ENCODE measurements at regions not wholly inside any gene's neighbourhood (a gene's known extent, or its start where the extent isn't known, plus 50 kb on each side); places are given as distances from the start of the nearest gene placed in this dataset.

DNA sequence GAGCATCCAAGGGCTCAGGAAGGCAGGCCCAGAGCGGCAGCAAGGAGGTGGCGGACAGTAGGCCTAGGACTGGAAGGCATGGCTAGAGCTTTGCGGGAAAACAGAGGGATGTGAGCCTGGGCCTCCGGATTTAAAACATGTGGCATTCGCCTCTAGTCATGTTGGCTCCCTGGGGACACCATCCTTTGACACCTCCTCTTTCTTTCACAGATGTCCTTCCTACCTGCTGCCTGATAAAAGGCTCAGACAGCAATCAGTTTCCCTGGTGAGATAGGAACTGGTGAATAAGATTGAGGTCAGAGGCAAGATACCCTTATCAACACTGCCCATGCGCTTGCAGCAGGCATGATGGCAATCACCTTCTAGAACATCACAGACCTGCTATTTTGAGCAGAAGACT lies 277.6 kb downstream of the SIPA1L2 start:
- H3K27ac ChIP-seq (ENCODE audit: control insufficient read depth, insufficient read depth, low read length), result no peak overlapping the region
- no peaks in the 10 kb centered on the region for H3K9me1 ChIP-seq (ENCODE audit: control insufficient read depth, extremely low read depth, insufficient read depth, low read length)
- no peak overlapping the region for H3K9ac ChIP-seq (ENCODE audit: control insufficient read depth, extremely low read depth, insufficient read depth, low read length)
- dilution Hi-C loops (cut with MboI; ENCODE audit: extremely low pct_ligation_motif_present, low sequenced_read_pairs), result no loop called here
- H3K27me3 ChIP-seq (ENCODE audit: control insufficient read depth, extremely low read depth, insufficient read depth, low read length), result peaks cover 11% of the 10 kb centered on the region
- no peak overlapping the region for H2AFZ ChIP-seq (ENCODE audit: control insufficient read depth, low read length)
- H3K4me2 ChIP-seq (ENCODE audit: control insufficient read depth, extremely low read depth, insufficient read depth, low read depth, low read length), result no peak overlapping the region
- no peaks in the 10 kb centered on the region for H3K9me3 ChIP-seq (ENCODE audit: control insufficient read depth, low read depth, low read length)
- DNase-seq (ENCODE audit: low read depth, low spot score) (no peak), FAIRE-seq (no peak)
- no peaks in the 10 kb centered on the region for H3K36me3 ChIP-seq (ENCODE audit: control insufficient read depth in 2 of 2, extremely low read depth in 1 of 2, insufficient read depth in 2 of 2, low read length in 2 of 2)
- H3K4me3 ChIP-seq (ENCODE audit: control insufficient read depth in 2 of 3, extremely low read depth in 1 of 3, insufficient read depth in 2 of 3, low read depth in 1 of 3, low read length in 3 of 3), result no peak overlapping the region
- TF ChIP-seq, protein P1, sequence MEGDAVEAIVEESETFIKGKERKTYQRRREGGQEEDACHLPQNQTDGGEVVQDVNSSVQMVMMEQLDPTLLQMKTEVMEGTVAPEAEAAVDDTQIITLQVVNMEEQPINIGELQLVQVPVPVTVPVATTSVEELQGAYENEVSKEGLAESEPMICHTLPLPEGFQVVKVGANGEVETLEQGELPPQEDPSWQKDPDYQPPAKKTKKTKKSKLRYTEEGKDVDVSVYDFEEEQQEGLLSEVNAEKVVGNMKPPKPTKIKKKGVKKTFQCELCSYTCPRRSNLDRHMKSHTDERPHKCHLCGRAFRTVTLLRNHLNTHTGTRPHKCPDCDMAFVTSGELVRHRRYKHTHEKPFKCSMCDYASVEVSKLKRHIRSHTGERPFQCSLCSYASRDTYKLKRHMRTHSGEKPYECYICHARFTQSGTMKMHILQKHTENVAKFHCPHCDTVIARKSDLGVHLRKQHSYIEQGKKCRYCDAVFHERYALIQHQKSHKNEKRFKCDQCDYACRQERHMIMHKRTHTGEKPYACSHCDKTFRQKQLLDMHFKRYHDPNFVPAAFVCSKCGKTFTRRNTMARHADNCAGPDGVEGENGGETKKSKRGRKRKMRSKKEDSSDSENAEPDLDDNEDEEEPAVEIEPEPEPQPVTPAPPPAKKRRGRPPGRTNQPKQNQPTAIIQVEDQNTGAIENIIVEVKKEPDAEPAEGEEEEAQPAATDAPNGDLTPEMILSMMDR (optimal IDR thresholded peaks at IDR 0.05 in 1 of 3, IDR thresholded peaks at IDR 0.05 in 1 of 3, conservative IDR thresholded peaks at IDR 0.05 in 1 of 3; ENCODE audit: extremely low read depth in 1 of 3, insufficient read depth in 2 of 3, low read length in 3 of 3), result no peak
- no peak for TF ChIP-seq EZH2 (IDR thresholded peaks at IDR 0.05; ENCODE audit: low read length)
- no peaks in the 10 kb centered on the region for H3K4me1 ChIP-seq (ENCODE audit: control insufficient read depth, extremely low read depth, insufficient read depth, low read length)
- no peaks in the 10 kb centered on the region for H3K79me2 ChIP-seq (ENCODE audit: control insufficient read depth, insufficient read depth, low read length)
- H4K20me1 ChIP-seq (ENCODE audit: control insufficient read depth, extremely low read depth, insufficient read depth, low read length), result no peaks in the 10 kb centered on the region

DNA sequence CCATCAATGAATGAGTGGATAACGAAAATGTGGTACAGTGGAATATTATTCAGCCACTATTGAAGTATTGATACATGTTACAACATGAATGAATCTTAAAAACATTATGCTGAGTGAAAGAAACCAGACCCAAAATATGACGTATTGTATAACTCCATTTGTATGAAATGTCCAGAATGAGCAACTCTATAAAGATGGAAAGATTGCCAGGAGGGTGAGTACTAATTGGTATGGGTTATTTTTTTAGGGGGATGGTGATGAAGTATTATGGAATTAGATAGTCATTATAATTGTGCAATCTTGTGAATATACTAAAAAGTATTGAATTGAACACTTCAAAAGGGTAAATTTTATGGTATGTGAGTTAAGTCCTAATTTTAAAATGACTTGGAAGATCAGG lies 278.6 kb downstream of the SIPA1L2 start:
- Histone ChIP-seq H3K27me3 (ENCODE audit: control insufficient read depth, extremely low read depth, insufficient read depth, low read length) (peaks cover 3% of the 10 kb centered on the region), H3K9me1 (ENCODE audit: control insufficient read depth, extremely low read depth, insufficient read depth, low read length) (no peaks in the 10 kb centered on the region), H4K20me1 (ENCODE audit: control insufficient read depth, extremely low read depth, insufficient read depth, low read length) (no peaks in the 10 kb centered on the region), H3K4me1 (ENCODE audit: control insufficient read depth, extremely low read depth, insufficient read depth, low read length) (no peaks in the 10 kb centered on the region), H3K4me2 (ENCODE audit: control insufficient read depth, extremely low read depth, insufficient read depth, low read depth, low read length) (no peak overlapping the region), H3K4me3 (ENCODE audit: control insufficient read depth in 2 of 3, extremely low read depth in 1 of 3, insufficient read depth in 2 of 3, low read depth in 1 of 3, low read length in 3 of 3) (no peak overlapping the region), H3K9me3 (ENCODE audit: control insufficient read depth, low read depth, low read length) (no peaks in the 10 kb centered on the region), H2AFZ (ENCODE audit: control insufficient read depth, low read length) (no peak overlapping the region), H3K27ac (ENCODE audit: control insufficient read depth, insufficient read depth, low read length) (no peak overlapping the region), H3K9ac (ENCODE audit: control insufficient read depth, extremely low read depth, insufficient read depth, low read length) (no peak overlapping the region), H3K36me3 (ENCODE audit: control insufficient read depth in 2 of 2, extremely low read depth in 1 of 2, insufficient read depth in 2 of 2, low read length in 2 of 2) (no peaks in the 10 kb centered on the region), H3K79me2 (ENCODE audit: control insufficient read depth, insufficient read depth, low read length) (no peaks in the 10 kb centered on the region)
- DNase-seq (ENCODE audit: low read depth, low spot score), result no peak
- dilution Hi-C loops (cut with MboI; ENCODE audit: extremely low pct_ligation_motif_present, low sequenced_read_pairs), result no loop called here
- FAIRE-seq, result no peak
- TF ChIP-seq, protein P1 (optimal IDR thresholded peaks at IDR 0.05 in 1 of 3, IDR thresholded peaks at IDR 0.05 in 1 of 3, conservative IDR thresholded peaks at IDR 0.05 in 1 of 3; ENCODE audit: extremely low read depth in 1 of 3, insufficient read depth in 2 of 3, low read length in 3 of 3), result no peak
- TF ChIP-seq EZH2 (IDR thresholded peaks at IDR 0.05; ENCODE audit: low read length), result no peak

All from keratinocyte (primary cell).